HT1080 (cell line): ENCODE measurements at regions not wholly inside any gene's neighbourhood (a gene's known extent, or its start where the extent isn't known, plus 50 kb on each side); places are given as distances from the start of the nearest gene placed in this dataset.

ENCODE experiments used
- DNase-seq: peaks from one replicate; pipeline ENCODE4 v3.0.0-alpha.2; 2015; ENCODE audit warnings: low read depth

DNA sequence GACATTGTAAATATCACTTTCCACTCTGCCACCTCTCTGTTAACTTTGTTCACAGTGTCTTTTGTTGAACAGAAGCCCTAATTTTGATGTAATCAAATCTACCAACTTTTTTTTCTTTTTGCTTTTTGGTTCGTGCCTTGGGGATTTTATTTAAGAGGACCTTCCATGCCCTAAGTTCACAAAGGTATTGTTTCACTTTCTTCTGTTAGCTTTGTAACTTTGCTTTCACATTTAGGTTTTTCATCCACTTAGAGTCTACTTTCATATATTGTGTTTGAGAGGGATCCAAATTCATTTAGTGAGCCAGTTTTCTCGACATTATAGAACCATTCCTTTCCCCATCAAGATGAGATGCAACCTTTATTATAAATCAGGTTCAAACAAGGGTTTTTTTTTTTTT lies 275.7 kb upstream of the CRY1 start:
- DNase-seq, result no peak

DNA sequence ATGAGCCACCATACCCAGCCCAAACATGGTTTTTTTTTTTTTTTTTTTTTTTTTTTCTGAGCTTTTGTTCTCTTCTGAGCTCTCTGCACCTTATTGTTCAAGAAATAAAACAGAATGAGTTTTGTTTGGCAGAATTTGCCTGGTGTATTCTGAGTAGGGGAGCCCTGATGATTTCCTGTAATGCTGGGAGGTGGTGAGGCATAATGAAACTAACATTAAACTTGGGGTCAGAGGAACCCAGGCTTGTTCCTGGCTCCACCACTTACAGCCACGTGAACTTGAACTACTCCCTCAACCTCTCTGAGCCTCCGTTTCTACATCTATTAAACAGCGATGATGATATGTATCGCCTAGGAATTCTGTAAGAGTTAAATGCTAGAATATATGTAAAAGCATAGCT lies 276.3 kb upstream of the CRY1 start:
- no peak for DNase-seq

- DNase-seq, result peak; percentile 85
These were observed 278.9 kb upstream of the CRY1 start for GRCh38 chr12:107372229-107372658.

GRCh38 chr12:107373238-107373809 lies 280.0 kb upstream of the CRY1 start:
- DNase-seq, result no peak

DNA sequence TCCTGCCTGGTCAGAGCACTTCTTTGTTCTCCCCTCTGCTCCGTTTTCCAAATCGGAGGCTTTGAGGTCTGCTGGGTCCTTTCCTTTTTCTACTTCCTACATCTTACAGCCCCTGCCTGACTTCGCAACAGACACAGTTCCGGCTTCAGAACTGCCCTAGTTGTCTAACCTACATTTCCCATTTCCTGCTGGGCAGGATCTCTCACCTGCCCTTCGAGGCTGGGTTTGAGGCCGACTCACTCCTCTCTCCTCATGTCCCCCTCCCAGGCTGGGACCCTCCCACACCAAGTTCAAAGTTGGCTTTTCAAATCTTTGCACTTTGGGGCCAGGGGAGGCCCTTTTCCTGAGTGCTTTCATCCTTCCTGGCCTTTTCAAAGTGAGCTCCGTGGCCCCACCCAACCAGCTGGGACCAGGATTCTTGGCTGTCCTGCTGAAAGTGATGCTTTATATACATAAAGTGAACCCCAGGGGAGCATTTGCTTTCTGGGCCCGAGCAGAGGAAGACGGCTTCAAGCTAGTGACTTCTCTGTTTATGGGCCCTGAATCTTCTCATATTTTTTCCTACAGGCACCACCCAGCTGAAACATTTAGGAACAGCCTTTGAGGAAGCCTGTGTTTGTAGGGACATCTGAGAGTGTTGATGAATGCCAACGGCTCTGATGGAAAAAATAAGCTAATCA lies 281.0 kb upstream of the CRY1 start:
- no peak for DNase-seq

GRCh38 chr12:107375231-107375630 lies 281.9 kb upstream of the CRY1 start:
- no peak for DNase-seq

DNA sequence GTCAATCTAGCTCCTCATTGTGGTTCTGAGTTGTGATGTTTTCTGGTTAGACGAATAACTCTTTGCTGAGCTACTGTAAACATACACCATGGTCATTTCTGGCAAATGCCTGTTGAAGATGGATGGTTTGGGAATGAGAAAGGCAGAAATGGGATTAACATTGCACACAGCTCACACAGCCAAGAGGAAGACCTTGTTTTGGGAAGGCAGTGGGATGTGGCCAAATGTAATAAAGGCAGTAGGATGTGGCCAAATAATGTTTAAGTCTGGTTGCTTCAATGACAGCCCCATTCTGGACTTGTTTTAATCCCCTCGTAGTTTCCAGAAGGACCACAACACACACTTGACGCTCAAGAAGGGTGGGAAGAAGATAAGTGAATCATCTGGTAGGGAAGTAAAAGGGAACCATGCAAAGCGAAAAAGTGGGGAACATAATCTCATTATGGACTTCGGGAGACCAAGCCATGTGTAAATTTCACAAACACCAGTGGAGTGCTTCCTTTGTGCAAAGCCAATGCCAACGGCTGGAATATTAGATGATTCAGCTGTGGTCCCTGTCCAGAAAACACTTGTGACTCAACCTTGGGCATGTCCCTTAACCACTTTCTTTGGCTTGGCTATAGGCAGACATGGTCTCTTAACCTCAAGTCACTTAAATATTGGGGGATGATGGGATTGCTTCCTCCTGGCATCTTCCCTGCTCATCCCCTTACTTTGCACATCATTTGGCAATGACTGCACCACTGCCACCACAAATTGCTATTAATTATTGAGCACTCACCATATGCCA lies 284.4 kb upstream of the CRY1 start:
- DNase-seq, result peak; percentile 19

- DNase-seq, result no peak
These were observed 285.3 kb upstream of the CRY1 start for GRCh38 chr12:107378609-107379008.

DNA sequence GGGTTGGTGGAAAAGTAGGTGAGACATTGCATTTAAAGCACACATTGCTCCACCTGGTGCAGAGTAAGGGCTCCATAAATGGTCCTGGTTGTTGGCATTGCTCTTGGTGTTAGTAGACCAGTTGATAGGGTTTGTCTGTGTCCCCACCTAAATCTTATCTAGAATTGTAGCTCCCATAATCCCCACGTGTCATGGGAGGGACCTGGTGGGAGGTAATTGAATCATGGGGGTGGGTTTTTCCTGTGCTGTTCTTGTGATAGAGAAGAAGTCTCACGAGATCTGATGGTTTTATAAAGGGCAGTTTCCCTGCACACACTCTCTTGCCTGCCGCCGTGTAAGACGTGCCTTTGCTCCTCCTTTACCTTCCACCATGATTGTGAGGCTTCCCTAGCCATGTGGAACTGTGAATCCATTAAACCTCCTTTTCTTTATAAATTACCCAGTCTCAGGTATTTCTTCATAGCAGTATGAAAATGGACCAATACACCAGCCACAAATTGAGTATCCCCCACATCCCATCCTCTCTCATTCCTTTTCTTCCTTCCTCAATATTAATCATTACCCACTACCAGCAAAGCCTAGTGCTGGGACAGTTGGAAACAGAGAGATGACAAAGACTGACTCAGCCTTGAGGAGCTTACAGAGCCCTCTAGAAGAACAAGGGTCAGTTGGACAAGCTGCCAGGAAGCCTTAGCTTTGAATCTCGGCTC lies 285.9 kb upstream of the CRY1 start:
- DNase-seq, result peak; percentile 88

GRCh38 chr12:107379852-107380567 lies 286.7 kb upstream of the CRY1 start:
- DNase-seq, result no peak

GRCh38 chr12:107384645-107385044 lies 291.3 kb upstream of the CRY1 start:
- no peak for DNase-seq

- DNase-seq, result peak; percentile 77
These were observed 292.2 kb upstream of the CRY1 start for GRCh38 chr12:107385509-107385908.

- DNase-seq, result no peak
These were observed 293.2 kb upstream of the CRY1 start for GRCh38 chr12:107386569-107386968.

DNA sequence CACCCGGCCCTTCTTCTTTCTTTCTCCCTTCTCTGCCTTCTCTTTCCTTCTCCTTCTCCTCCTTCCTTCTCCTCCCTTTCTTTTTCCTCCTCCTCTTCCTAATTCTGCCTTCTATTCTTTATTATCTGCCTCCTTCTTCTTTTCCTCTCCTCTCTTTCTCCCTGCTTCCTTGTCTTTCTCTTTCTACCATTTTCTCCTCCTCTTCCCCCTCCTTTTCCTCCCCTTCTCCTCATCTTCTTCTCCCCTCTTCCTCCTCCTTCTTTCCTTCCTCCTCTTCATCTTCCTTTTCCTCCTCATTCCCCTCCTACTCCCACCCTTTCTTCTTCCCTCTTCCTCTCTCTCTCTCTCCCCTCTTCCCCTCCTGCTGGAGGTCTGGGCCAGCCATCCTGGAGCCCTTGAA lies 294.9 kb upstream of the CRY1 start:
- no peak for DNase-seq

DNA sequence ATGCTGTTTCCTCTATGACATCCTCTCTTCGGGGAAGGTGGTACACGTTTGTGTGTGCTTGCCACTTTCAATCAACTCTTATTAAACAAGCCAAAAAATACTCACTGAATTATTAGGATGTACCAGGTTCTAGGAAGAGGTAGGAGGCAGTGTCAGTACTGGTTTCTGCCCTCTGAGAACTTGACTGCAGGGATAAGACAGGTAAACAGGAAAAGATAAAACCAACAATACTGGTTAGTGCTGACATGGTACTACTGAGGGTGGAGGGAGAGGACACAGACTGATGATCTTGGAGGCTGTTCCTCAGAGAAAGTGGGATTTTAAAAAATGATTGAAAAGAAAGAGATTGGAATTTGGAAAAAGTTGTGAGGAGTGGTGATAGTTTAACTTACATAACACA lies 295.2 kb upstream of the PWP1 start:
- no peak for DNase-seq

GRCh38 chr12:107393043-107393717 lies 292.4 kb upstream of the PWP1 start:
- peak; percentile 88 for DNase-seq

DNA sequence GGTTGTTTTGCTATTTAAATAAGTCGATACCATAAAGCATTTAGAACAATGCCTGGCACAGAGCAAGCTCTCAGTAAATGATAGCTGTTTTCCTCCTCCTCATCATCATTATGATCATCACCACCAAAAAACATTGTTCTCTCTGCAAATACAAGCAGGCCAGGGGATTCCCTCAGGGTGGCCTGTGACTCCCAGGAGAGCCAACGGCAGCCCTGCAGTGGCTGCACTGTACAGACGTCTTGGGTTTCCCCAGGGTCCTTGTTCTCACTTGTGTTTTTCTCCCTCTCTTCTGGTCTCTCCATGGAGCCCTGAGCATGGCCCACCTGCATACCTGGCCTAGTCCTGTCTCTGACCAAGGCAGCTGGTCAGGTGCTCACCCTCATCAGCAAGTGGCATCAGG lies 290.9 kb upstream of the PWP1 start:
- DNase-seq, result no peak

DNA sequence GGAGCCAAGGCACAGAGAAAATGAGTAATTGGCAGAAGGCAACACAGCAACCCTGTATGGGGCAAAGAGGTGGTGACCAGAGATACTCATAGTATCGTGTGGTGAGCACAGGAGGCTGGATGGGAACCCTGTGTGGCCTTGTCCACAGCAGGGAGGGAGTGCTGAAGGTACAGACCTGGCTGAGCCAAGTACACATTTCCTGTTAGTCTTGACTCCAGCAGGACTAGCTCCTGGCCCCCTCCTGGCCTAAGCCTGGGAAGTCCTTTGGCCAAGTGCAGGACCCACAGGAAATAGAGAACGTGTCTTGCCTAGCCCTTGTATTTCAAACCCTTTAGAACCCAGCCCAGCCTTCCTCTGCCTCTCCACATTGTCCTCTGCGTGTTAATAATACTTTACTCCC lies 289.8 kb upstream of the PWP1 start:
- DNase-seq, result no peak

GRCh38 chr12:107396991-107397390 lies 288.6 kb upstream of the PWP1 start:
- DNase-seq, result no peak

DNA sequence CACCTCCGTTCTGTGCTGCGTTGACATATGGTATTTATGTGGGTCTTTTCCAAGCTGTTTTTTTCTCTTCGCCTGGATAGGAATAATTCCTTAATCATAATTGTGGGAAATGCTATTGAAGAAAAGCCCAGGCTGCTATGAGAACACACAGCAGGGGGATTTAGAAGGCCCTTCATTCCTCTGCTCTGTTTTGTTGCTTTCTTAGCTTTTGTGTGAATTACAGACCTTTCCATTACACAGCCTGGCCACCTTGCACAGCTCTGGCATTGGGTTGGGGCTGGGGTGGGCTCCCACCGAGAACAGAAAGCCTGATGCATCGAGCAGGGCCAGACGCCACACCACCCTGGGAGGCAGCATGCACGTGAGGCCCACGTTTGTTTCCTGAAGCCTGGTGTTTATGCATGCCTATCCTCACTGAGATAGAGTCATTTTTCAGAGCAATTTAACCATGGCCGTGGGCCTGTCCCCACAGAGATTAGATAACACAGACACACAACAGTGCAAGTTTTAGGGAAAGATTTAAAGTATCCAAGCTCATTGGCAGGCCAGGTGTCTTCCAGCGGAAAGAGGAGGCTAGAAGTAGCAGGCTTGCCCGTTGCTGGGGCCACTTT lies 287.6 kb upstream of the PWP1 start:
- no peak for DNase-seq
